GM23248 (cell line): ENCODE measurements at regions not wholly inside any gene's neighbourhood (a gene's known extent, or its start where the extent isn't known, plus 50 kb on each side); places are given as distances from the start of the nearest gene placed in this dataset.

ENCODE experiments used
- EZH2 ChIP-seq: fragments of 200-600 bp; sonication (generic); IDR thresholded peaks from 2 replicates; pipeline ENCODE4 v1.6.1; 2018; ENCODE audit warnings: antibody characterized with exemption, mild to moderate bottlenecking; ENCODE audit not compliant: insufficient read depth, poor library complexity, severe bottlenecking
- EZH2phosphoT487 ChIP-seq: fragments of 200-600 bp; sonication (generic); IDR thresholded peaks from 2 replicates; pipeline ENCODE4 v1.6.1; 2018; ENCODE audit warnings: antibody characterized with exemption, moderate library complexity, mild to moderate bottlenecking, low read depth; ENCODE audit not compliant: insufficient read depth

DNA sequence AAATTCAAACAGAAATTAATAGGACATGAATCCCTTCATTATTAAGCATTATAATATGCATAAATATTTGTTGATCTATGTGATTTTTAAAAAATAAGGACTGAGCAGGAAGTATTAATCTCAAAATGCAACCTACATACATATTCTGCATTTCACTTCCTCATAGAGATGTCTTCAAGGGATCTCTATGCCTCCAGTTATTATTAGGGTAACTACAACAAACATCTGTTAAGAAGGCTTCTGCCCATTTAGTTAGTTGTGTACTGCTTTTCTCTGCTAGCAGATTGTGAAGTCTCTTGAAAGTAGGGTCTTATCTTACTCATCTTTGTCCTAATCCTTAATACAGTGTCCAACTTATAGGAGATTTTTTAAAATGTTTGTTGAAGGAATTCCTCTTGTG is 414.1 kb downstream of the ACTL7B start:
- no peak for TF ChIP-seq EZH2phosphoT487
- no peak for TF ChIP-seq EZH2
